K562 (cell line): ENCODE measurements at regions not wholly inside any gene's neighbourhood (a gene's known extent, or its start where the extent isn't known, plus 50 kb on each side); places are given as distances from the start of the nearest gene placed in this dataset.

Experiments used
- ATAC-seq: fragments of 200-7000 bp; cut with Tn5 transposase; 3 replicates; pipeline ENCODE4 v1.9.1; 2020; ENCODE audit warnings: moderate library complexity
- BruUV-seq: library from RNA; stranded (reverse); fragments of 400-500 nt; replicated peaks from 2 replicates; lab custom pipeline; 2021; lab: Mats Ljungman, UMichigan
- CTCF ChIA-PET: fragments of 300-600 bp; formaldehyde crosslinking; extraction: SDS; loops from one replicate; lab custom pipeline; 2021; ENCODE audit warnings: low intra/inter-chr PET ratio; lab: Yijun Ruan, JAX
- POLR2A ChIA-PET: fragments of 300-600, 350-650 bp; sonication (Branson Sonifier 250); formaldehyde crosslinking; extraction: SDS; loops from one replicate; lab custom pipeline; 2021; ENCODE audit warnings: antibody characterized with exemption, inconsistent platforms; lab: Yijun Ruan, JAX
- DNase-seq, 4 experiments: peaks; one replicate each; pipeline versions ENCODE4 v3.0.0 to v3.0.0-alpha.2; 2011 to 2018; ENCODE audit warnings: low spot score in 3 of 4, mixed read lengths in 3 of 4; ENCODE audit errors: extremely low read depth in 1 of 4
- FAIRE-seq: peaks from 2 replicates; lab custom pipeline; 2011; peaks lifted over from hg19 to GRCh38; lab: Jason Lieb, UNC
- H2AFZ ChIP-seq: 2 replicates; pipeline ENCODE4 v1.6.0; 2011; ENCODE audit warnings: low read depth, low read length, control low read depth, inconsistent platforms
- H3K27ac ChIP-seq: fragments of 200-600 bp; 3 replicates; pipeline ENCODE4 v1.8.0; 2011; ENCODE audit warnings: low read depth, mild to moderate bottlenecking, control low read depth, inconsistent platforms, low read length, moderate library complexity, mixed read lengths; ENCODE audit errors: extremely low read depth
- H3K27me3 ChIP-seq, 2 experiments: fragments of 300-600 bp in 1 of 2; 2 replicates in 1 of 2; 3 replicates in 1 of 2; pipeline versions ENCODE4 v1.6.0 to v1.8.0; 2011; ENCODE audit warnings: inconsistent platforms in 2 of 2, low read length in 2 of 2, mild to moderate bottlenecking in 1 of 2, mixed read lengths in 1 of 2, moderate library complexity in 1 of 2; ENCODE audit not compliant: control insufficient read depth in 2 of 2, insufficient read depth in 2 of 2
- H3K36me3 ChIP-seq: fragments of 300-600 bp; 3 replicates; pipeline ENCODE4 v1.8.0; 2011; ENCODE audit warnings: mild to moderate bottlenecking, low read length, inconsistent platforms; ENCODE audit not compliant: control insufficient read depth, insufficient read depth
- H3K4me1 ChIP-seq, 2 experiments: fragments of 200-600 bp in 1 of 2; replicated peaks in 1 of 2; 2 replicates in 1 of 2; 3 replicates in 1 of 2; pipeline versions ENCODE4 v1.5.1 to v1.8.0; 2011; ENCODE audit warnings: inconsistent platforms in 2 of 2, low read length in 2 of 2, mild to moderate bottlenecking in 1 of 2, mixed read lengths in 1 of 2, moderate library complexity in 1 of 2; ENCODE audit not compliant: control insufficient read depth in 2 of 2, insufficient read depth in 2 of 2
- H3K4me2 ChIP-seq: 2 replicates; pipeline ENCODE4 v1.6.1; 2011; ENCODE audit warnings: low read length, control low read depth, inconsistent platforms, mixed read lengths; ENCODE audit not compliant: insufficient read depth
- H3K4me3 ChIP-seq: fragments of 200-600 bp; sonication (generic), shearing (Covaris generic); 2 replicates; pipeline ENCODE4 v1.5.1; 2016; ENCODE audit warnings: control low read depth, inconsistent platforms
- H3K79me2 ChIP-seq: fragments of 200-600 bp; 3 replicates; pipeline ENCODE4 v1.8.0; 2011; ENCODE audit warnings: low read length, inconsistent platforms; ENCODE audit not compliant: control insufficient read depth, insufficient read depth
- H3K9ac ChIP-seq, 2 experiments: 2 replicates each; pipeline versions ENCODE4 v1.6.0 to v1.6.1; 2011; ENCODE audit warnings: low read depth in 2 of 2, low read length in 2 of 2, control low read depth in 1 of 2, inconsistent platforms in 1 of 2, mild to moderate bottlenecking in 1 of 2, mixed read lengths in 1 of 2; ENCODE audit not compliant: insufficient read depth in 1 of 2
- H3K9me1 ChIP-seq: one replicate; pipeline ENCODE4 v1.6.0; 2011; ENCODE audit warnings: inconsistent platforms, mild to moderate bottlenecking, low read length, moderate library complexity; ENCODE audit not compliant: control insufficient read depth, insufficient read depth
- H3K9me3 ChIP-seq: replicated peaks from 2 replicates; pipeline ENCODE4 v1.5.1; 2011; ENCODE audit warnings: low read depth, low read length, inconsistent platforms; ENCODE audit not compliant: control insufficient read depth, insufficient read depth
- H4K20me1 ChIP-seq: replicated peaks from 2 replicates; pipeline ENCODE4 v1.6.1; 2011; ENCODE audit warnings: low read length, inconsistent platforms, mixed read lengths; ENCODE audit not compliant: control insufficient read depth, insufficient read depth
- ADNP ChIP-seq: fragments of 200-800 bp; sonication (Bioruptor generic); IDR thresholded peaks from 2 replicates; pipeline ENCODE4 v1.6.1; 2016; ENCODE audit warnings: missing genetic modification characterization, missing compliant biosample characterization
- CEBPG ChIP-seq, 3 experiments: fragments of 200-800 bp in 1 of 3; sonication (Bioruptor generic) in 1 of 3; sonication (generic) in 1 of 3; formaldehyde crosslinking in 1 of 3; IDR thresholded peaks in 2 of 3; conservative IDR thresholded peaks in 1 of 3; 2 replicates each; pipeline versions ENCODE4 v1.6.1 to v1.8.0; 2016 to 2022; ENCODE audit warnings: missing compliant biosample characterization in 2 of 3, missing genetic modification characterization in 2 of 3, mild to moderate bottlenecking in 1 of 3, missing genetic modification reagents in 1 of 3
- DPF2 ChIP-seq: fragments of 450-650 bp; IDR thresholded peaks from 2 replicates; pipeline ENCODE4 v1.6.1; 2016
- HEY1 ChIP-seq: fragments of 250-450 bp; sonication (Bioruptor Pico); IDR thresholded peaks from 2 replicates; pipeline ENCODE4 v1.5.0; 2020; ENCODE audit warnings: mild to moderate bottlenecking, moderate library complexity, borderline replicate concordance
- HNRNPK ChIP-seq: fragments of 200-400 bp; formaldehyde crosslinking; IDR thresholded peaks from one replicate; pipeline ENCODE4 v1.6.1; 2018; ENCODE audit warnings: mild to moderate bottlenecking, low read depth, low read length; ENCODE audit not compliant: poor library complexity, severe bottlenecking
- POLR2H ChIP-seq: IDR thresholded peaks from 2 replicates; pipeline ENCODE4 v1.6.1; 2016; ENCODE audit warnings: missing genetic modification characterization, low read depth, mild to moderate bottlenecking, control low read depth, missing compliant biosample characterization, moderate library complexity
- TAF15 ChIP-seq: fragments of 200-400 bp; formaldehyde crosslinking; IDR thresholded peaks from 2 replicates; pipeline ENCODE4 v1.6.1; 2017; ENCODE audit warnings: mild to moderate bottlenecking, low read depth, low read length, moderate library complexity
- ZHX1 ChIP-seq: fragments of 150-350 bp; conservative IDR thresholded peaks from 2 replicates; pipeline ENCODE4 v1.6.1; 2014; ENCODE audit warnings: low read length
- ZNF398 ChIP-seq: fragments of 250-450 bp; sonication (Bioruptor Pico); IDR thresholded peaks from 2 replicates; pipeline ENCODE4 v1.8.0; 2021; ENCODE audit warnings: moderate library complexity, mild to moderate bottlenecking, inconsistent platforms
- ZNF511 ChIP-seq: sonication (generic); formaldehyde crosslinking; IDR thresholded peaks from 2 replicates; pipeline ENCODE4 v1.8.0; 2022; ENCODE audit warnings: mild to moderate bottlenecking, missing genetic modification reagents
- ZNF609 ChIP-seq: sonication (generic); formaldehyde crosslinking; IDR thresholded peaks from 2 replicates; pipeline ENCODE4 v1.8.1; 2023; ENCODE audit warnings: missing genetic modification reagents, mild to moderate bottlenecking, borderline replicate concordance
- WGBS: fragments of 100-300 bp; shearing (Covaris generic); methylation state at CpG from one replicate; pipeline ENCODE4 v1.1.6; 2016; ENCODE audit warnings: low coverage, mixed read lengths; ENCODE audit not compliant: insufficient coverage; ENCODE audit errors: missing lambda C conversion rate; 5-methylcytosine and 5-hydroxymethylcytosine counted together
- in situ Hi-C: fragments of 300-500 bp; cut with MboI; formaldehyde crosslinking; loops from 4 replicates; pipeline ENCODE4 v1.15.0; 2018; ENCODE audit warnings: inconsistent platforms, mixed read lengths
- intact Hi-C: fragments of 100-400 bp; cut with micrococcal nuclease; formaldehyde crosslinking; loops from 2 replicates; pipeline ENCODE4 v1.14.2; 2022

- Histone ChIP-seq H3K9me3 (no peaks in the 10 kb centered on the region), H3K4me3 (no peak overlapping the region), H3K9ac (no peak overlapping the region), H3K27ac (no peak overlapping the region), H3K4me1 (no peaks in the 10 kb centered on the region), H3K9me1 (no peaks in the 10 kb centered on the region), H3K36me3 (no peaks in the 10 kb centered on the region), H3K79me2 (no peaks in the 10 kb centered on the region), H4K20me1 (no peaks in the 10 kb centered on the region), H3K4me2 (no peak overlapping the region), H3K27me3 (no peaks in the 10 kb centered on the region), H2AFZ (no peak overlapping the region)
- intact Hi-C loops: no loop called here
- POLR2A ChIA-PET: no interaction called here
- ATAC-seq (no peak), FAIRE-seq (no peak), DNase-seq (no peak)
- CTCF ChIA-PET: no interaction called here
- no TSS peak for BruUV-seq
- in situ Hi-C loops: no loop called here
- 84% methylated on average over 4 of the region's 4 CpGs for WGBS
- TF ChIP-seq ZHX1 (no peak), HNRNPK (no peak), ZNF398 (CRISPR knock-in tag) (no peak), ZNF511 (CRISPR knock-in tag) (no peak), CEBPG (CRISPR knock-in tag; IDR thresholded peaks at IDR 0.05) (no peak), CEBPG (tag; conservative IDR thresholded peaks at IDR 0.05 in 1 of 2, IDR thresholded peaks at IDR 0.05 in 1 of 2) (no peak), ZNF609 (no peak), HEY1 (CRISPR knock-in tag) (no peak), TAF15 (no peak), DPF2 (no peak), ADNP (no peak), POLR2H (tag) (no peak)
Observed at GRCh38 chr4:123246085-123246484, 150.5 kb upstream of the SPRY1 start.
